B cell (primary cell): ENCODE measurements at regions not wholly inside any gene's neighbourhood (a gene's known extent, or its start where the extent isn't known, plus 50 kb on each side); places are given as distances from the start of the nearest gene placed in this dataset.
"Not testable (repeated sequence)": the region's sequence is repeated elsewhere in the genome, so short reads cannot be mapped to it uniquely, and the experiment has no call there.

Experiments
- ATAC-seq: fragments of 200-7000 bp; cut with Tn5 transposase; one replicate; pipeline ENCODE4 v1.10.0; 2021; ENCODE audit warnings: low read depth, mild to moderate bottlenecking, moderate number of reproducible peaks, moderate library complexity
- CTCF ChIA-PET: fragments of 350-600 bp; sonication (Branson Sonifier 250); formaldehyde crosslinking; loops from one replicate; lab custom pipeline; 2021; ENCODE audit warnings: antibody characterized with exemption, inconsistent platforms; lab: Charles Lee
- POLR2A ChIA-PET: fragments of 350-600 bp; sonication (Branson Sonifier 250); formaldehyde crosslinking; loops from one replicate; lab custom pipeline; 2021; ENCODE audit warnings: antibody characterized with exemption; lab: Charles Lee
- DNase-seq: peaks from one replicate; pipeline ENCODE4 v3.0.0; 2013
- H2AFZ ChIP-seq: 2 replicates; pipeline ENCODE4 v1.6.1; 2012; ENCODE audit warnings: mild to moderate bottlenecking, low read depth, low read length; ENCODE audit not compliant: insufficient read depth, poor library complexity, severe bottlenecking
- H3K27ac ChIP-seq, 2 donors: 1 replicate in 1 of 2; 2 replicates in 1 of 2; pipeline ENCODE4 v1.5.1; 2012 to 2013; ENCODE audit warnings: low read length in 2 of 2, mild to moderate bottlenecking in 2 of 2, moderate library complexity in 1 of 2
- H3K27me3 ChIP-seq, 4 experiments: fragments of 200-600 bp in 1 of 4; sonication (generic) in 1 of 4; replicated peaks in 1 of 4; 1 replicate in 2 of 4; 2 replicates in 2 of 4; pipeline versions ENCODE4 v1.6.1 to v1.7.0; 2013 to 2016; ENCODE audit warnings: low read length in 3 of 4, mild to moderate bottlenecking in 2 of 4, mixed read lengths in 1 of 4, moderate library complexity in 1 of 4; ENCODE audit not compliant: insufficient read depth in 4 of 4, control insufficient read depth in 3 of 4; ENCODE audit errors: control extremely low read depth in 1 of 4
- H3K36me3 ChIP-seq, 2 experiments: replicated peaks in 1 of 2; 1 replicate in 1 of 2; 2 replicates in 1 of 2; pipeline versions ENCODE4 v1.6.1 to v1.7.1; 2013; ENCODE audit warnings: low read length in 1 of 2; ENCODE audit not compliant: insufficient read depth in 2 of 2, control insufficient read depth in 1 of 2; ENCODE audit errors: control extremely low read depth in 1 of 2, extremely low read depth in 1 of 2
- H3K4me1 ChIP-seq, 2 donors: fragments of 200-600 bp in 1 of 2; sonication (generic) in 1 of 2; 1 replicate in 1 of 2; 2 replicates in 1 of 2; pipeline versions ENCODE4 v1.5.1 to v1.6.1; 2013 to 2017; ENCODE audit warnings: low read length in 2 of 2; ENCODE audit not compliant: control insufficient read depth in 2 of 2, insufficient read depth in 2 of 2
- H3K4me2 ChIP-seq: replicated peaks from 2 replicates; pipeline ENCODE3; 2012; ENCODE audit warnings: mild to moderate bottlenecking, low read depth, low read length; ENCODE audit not compliant: poor library complexity, severe bottlenecking
- H3K4me3 ChIP-seq, 5 experiments: fragments of 200-600 bp in 1 of 5; sonication (generic) in 1 of 5; 1 replicate in 3 of 5; 2 replicates in 2 of 5; pipeline versions ENCODE4 v1.5.1 to v1.7.0; 2011 to 2016; ENCODE audit warnings: low read length in 4 of 5, mild to moderate bottlenecking in 4 of 5, low read depth in 2 of 5, control low read depth in 1 of 5, moderate library complexity in 1 of 5; ENCODE audit not compliant: insufficient read depth in 1 of 5; ENCODE audit errors: control extremely low read depth in 1 of 5, extremely low read depth in 1 of 5
- H3K79me2 ChIP-seq: fragments of 200-600 bp; sonication (generic); one replicate; pipeline ENCODE4 v1.6.0; 2016; ENCODE audit warnings: low read length; ENCODE audit not compliant: control insufficient read depth, insufficient read depth
- H3K9ac ChIP-seq: fragments of 200-600 bp; sonication (generic); 2 replicates; pipeline ENCODE4 v1.6.1; 2017; ENCODE audit warnings: mild to moderate bottlenecking, low read length, moderate library complexity
- H3K9me3 ChIP-seq, 3 donors: one replicate each; pipeline versions ENCODE4 v1.6.1 to v1.7.1; 2013; ENCODE audit warnings: low read length in 2 of 3; ENCODE audit not compliant: control insufficient read depth in 2 of 3, insufficient read depth in 1 of 3; ENCODE audit errors: control extremely low read depth in 1 of 3
- H4K20me1 ChIP-seq: 2 replicates; pipeline ENCODE4 v1.6.0; 2012; ENCODE audit warnings: mild to moderate bottlenecking, low read length; ENCODE audit not compliant: insufficient read depth, control insufficient read depth, poor library complexity, severe bottlenecking
- H3K27ac Mint-ChIP-seq: one replicate; pipeline ENCODE4 v1.8.0; 2021; ENCODE audit warnings: mixed read lengths
- H3K27me3 Mint-ChIP-seq: one replicate; pipeline ENCODE4 v1.8.0; 2021; ENCODE audit warnings: mixed read lengths
- H3K4me1 Mint-ChIP-seq: one replicate; pipeline ENCODE4 v1.8.0; 2021; ENCODE audit warnings: mixed read lengths
- H3K4me3 Mint-ChIP-seq: one replicate; pipeline ENCODE4 v1.8.0; 2021; ENCODE audit warnings: mixed read lengths
- H3K9me3 Mint-ChIP-seq: one replicate; pipeline ENCODE4 v1.8.0; 2022; ENCODE audit warnings: mixed read lengths; ENCODE audit not compliant: insufficient read depth
- CTCF ChIP-seq: fragments of 200-600 bp; IDR thresholded peaks from one replicate; pipeline ENCODE4 v1.8.0; 2022; ENCODE audit warnings: antibody characterized with exemption, mild to moderate bottlenecking
- EZH2 ChIP-seq: IDR thresholded peaks from 2 replicates; pipeline ENCODE4 v1.6.1; 2012; ENCODE audit warnings: borderline replicate concordance, low read depth, mild to moderate bottlenecking, moderate library complexity, low read length; ENCODE audit not compliant: insufficient read depth, poor library complexity, severe bottlenecking
- WGBS: methylation state at CpG from one replicate; pipeline ENCODE4 v1.1.5; 2013; ENCODE audit warnings: missing lambda C conversion rate; ENCODE audit not compliant: insufficient coverage; 5-methylcytosine and 5-hydroxymethylcytosine counted together
- intact Hi-C: fragments of 100-400 bp; cut with micrococcal nuclease; formaldehyde crosslinking; loops from one replicate; pipeline ENCODE4 v1.10.0; 2022

DNA sequence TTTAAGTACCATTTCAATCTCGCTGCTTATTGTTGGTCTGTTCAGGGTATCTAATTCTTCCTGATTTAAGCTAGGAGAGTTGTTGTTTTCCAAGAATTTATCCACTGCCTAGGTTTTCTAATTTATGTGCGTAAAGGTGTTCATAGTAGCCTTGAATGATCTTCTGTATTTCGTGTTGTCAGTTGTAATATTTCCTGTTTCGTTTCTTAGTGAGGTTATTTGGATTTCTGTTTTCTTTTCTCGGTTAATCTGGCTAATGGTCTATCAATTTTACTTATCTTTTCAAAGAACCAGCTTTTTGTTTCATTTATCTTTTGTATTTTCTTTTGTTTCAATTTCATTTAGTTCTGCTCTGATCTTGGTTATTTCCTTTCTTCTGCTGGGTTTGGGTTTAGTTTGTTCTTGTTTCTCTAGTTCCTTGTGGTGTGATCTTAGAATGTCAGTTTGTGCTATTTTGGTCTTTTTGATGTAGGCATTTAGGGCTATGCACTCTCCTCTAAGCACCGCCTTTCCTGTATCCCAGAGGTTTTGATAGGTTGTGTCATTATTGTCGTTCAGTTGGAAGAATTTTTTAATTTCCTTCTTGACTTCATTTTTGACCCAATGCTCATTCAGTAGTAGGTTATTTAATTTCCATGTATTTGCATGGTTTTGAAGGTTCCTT, 92.5 kb upstream of the CSRP2 start:
- H3K4me2 ChIP-seq, H3K9ac ChIP-seq, H3K27ac ChIP-seq, intact Hi-C loops, H3K27ac Mint-ChIP-seq, CTCF ChIA-PET, H3K4me3 Mint-ChIP-seq, H3K27me3 ChIP-seq, ATAC-seq, H3K9me3 ChIP-seq, POLR2A ChIA-PET, H3K4me1 ChIP-seq, H3K4me1 Mint-ChIP-seq, H3K4me3 ChIP-seq, H3K36me3 ChIP-seq, H4K20me1 ChIP-seq, H2AFZ ChIP-seq, H3K79me2 ChIP-seq, H3K9me3 Mint-ChIP-seq, H3K27me3 Mint-ChIP-seq, DNase-seq: not testable (repeated sequence)
- no CpG with 5 or more reads among the region's 7 CpGs for WGBS

GRCh38 chr12:76967181-76967885, 88.5 kb upstream of the CSRP2 start:
- Histone ChIP-seq H3K4me1 (no peaks in the 10 kb centered on the region), H2AFZ (no peak overlapping the region), H3K4me2 (no peak overlapping the region), H3K36me3 (no peaks in the 10 kb centered on the region), H3K27me3 (no peaks in the 10 kb centered on the region), H3K9ac (no peak overlapping the region), H3K4me3 (no peak overlapping the region), H3K27ac (no peak overlapping the region), H3K9me3 (no peaks in the 10 kb centered on the region), H3K79me2 (no peaks in the 10 kb centered on the region), H4K20me1 (no peaks in the 10 kb centered on the region)
- Mint-ChIP-seq H3K27me3 (no peaks in the 10 kb centered on the region), H3K27ac (no peak overlapping the region), H3K4me3 (no peak overlapping the region), H3K9me3 (peaks cover 6% of the 10 kb centered on the region), H3K4me1 (no peaks in the 10 kb centered on the region)
- TF ChIP-seq CTCF: no peak
- no peak for TF ChIP-seq EZH2
- ChIA-PET CTCF (interaction anchor here (0.6 kb wide), 1 partner anchor 13 kb away, joined by 4 read pairs; no protein-coding TSS in a partner anchor), POLR2A (no interaction called here)
- WGBS: 96% methylated on average over 4 of the region's 9 CpGs
- DNase-seq: no peak
- intact Hi-C loops: no loop called here
- ATAC-seq: no peak
